Renal cortex interstitium (tissue), 11 donors: ENCODE measurements at regions not wholly inside any gene's neighbourhood (a gene's known extent, or its start where the extent isn't known, plus 50 kb on each side); places are given as distances from the start of the nearest gene placed in this dataset.

ENCODE experiments used
- DNase-seq, 11 donors: peaks; one replicate each; pipeline ENCODE4 v3.0.0-alpha.2; 2013; ENCODE audit warnings: low read depth in 9 of 11, low spot score in 4 of 11; ENCODE audit errors: extremely low read depth in 1 of 11

GRCh38 chr15:25624504-25625177, 185.8 kb upstream of the UBE3A start:
- DNase-seq: no peak

GRCh38 chr15:25623708-25624107, 184.9 kb upstream of the UBE3A start:
- no peak for DNase-seq

- DNase-seq: no peak
Observed at GRCh38 chr15:25620466-25620865, 181.6 kb upstream of the UBE3A start.

- no peak for DNase-seq
Observed at GRCh38 chr15:25619761-25620160, 180.9 kb upstream of the UBE3A start.

GRCh38 chr15:25619076-25619475, 180.3 kb upstream of the UBE3A start:
- no peak for DNase-seq

GRCh38 chr15:25618161-25618560, 179.3 kb upstream of the UBE3A start:
- DNase-seq: no peak

- DNase-seq: no peak
Observed at GRCh38 chr15:25616471-25616870, 177.6 kb upstream of the UBE3A start.

- no peak for DNase-seq
Observed at GRCh38 chr15:25613134-25613533, 174.3 kb upstream of the UBE3A start.

- DNase-seq: no peak
Observed at GRCh38 chr15:25611603-25612002, 172.8 kb upstream of the UBE3A start.

GRCh38 chr15:25609371-25609770, 170.5 kb upstream of the UBE3A start:
- no peak for DNase-seq

GRCh38 chr15:25608926-25609325, 170.1 kb upstream of the UBE3A start:
- no peak for DNase-seq

GRCh38 chr15:25605151-25605550, 166.3 kb upstream of the UBE3A start:
- DNase-seq: no peak

GRCh38 chr15:25600751-25601150, 161.9 kb upstream of the UBE3A start:
- no peak for DNase-seq

- DNase-seq: peak in 4 of 11 donors; percentile 2 to 9 (median 6)
Observed at GRCh38 chr15:25597571-25597970, 158.7 kb upstream of the UBE3A start.

- DNase-seq: no peak
Observed at GRCh38 chr15:25596644-25597562, 158.1 kb upstream of the UBE3A start.

- no peak for DNase-seq
Observed at GRCh38 chr15:25587616-25588340, 149.0 kb upstream of the UBE3A start.

GRCh38 chr15:25582886-25583285, 144.1 kb upstream of the UBE3A start:
- no peak for DNase-seq

- DNase-seq: no peak
Observed at GRCh38 chr15:25579127-25579526, 140.3 kb upstream of the UBE3A start.

- peak in 1 of 11 donors; percentile 0 for DNase-seq
Observed at GRCh38 chr15:25572191-25572590, 133.4 kb upstream of the UBE3A start.

GRCh38 chr15:25568751-25569150, 129.9 kb upstream of the UBE3A start:
- DNase-seq: no peak
